ENCODE measurements at regions not wholly inside any gene's neighbourhood (a gene's known extent, or its start where the extent isn't known, plus 50 kb on each side); places are given as distances from the start of the nearest gene placed in this dataset.

- DNase-seq = no peak
These were observed 484.9 kb upstream of the ATP2B1 start for GRCh38 chr12:90193500-90193899.

DNA sequence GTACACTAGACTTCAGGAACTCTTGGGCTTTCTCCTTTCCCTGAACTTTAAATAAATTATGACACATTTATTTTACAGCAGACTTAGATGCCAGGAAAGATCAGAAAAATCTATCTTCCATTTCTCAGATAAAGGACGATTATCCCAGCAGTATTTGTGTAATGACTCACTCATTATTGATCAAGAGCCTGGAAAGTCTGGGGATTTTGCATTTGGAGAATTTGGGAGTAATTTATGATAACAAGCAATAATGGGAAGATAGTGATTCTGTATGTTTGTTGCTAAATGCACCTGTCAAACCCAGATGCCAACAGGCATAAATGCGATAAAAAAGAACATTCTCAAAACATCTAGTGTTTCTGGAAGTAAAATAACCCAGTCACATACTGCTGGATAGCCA is 480.2 kb upstream of the ATP2B1 start:
- no peak for DNase-seq

- DNase-seq = no peak
These were observed 474.6 kb upstream of the ATP2B1 start for GRCh38 chr12:90183201-90183600.

DNA sequence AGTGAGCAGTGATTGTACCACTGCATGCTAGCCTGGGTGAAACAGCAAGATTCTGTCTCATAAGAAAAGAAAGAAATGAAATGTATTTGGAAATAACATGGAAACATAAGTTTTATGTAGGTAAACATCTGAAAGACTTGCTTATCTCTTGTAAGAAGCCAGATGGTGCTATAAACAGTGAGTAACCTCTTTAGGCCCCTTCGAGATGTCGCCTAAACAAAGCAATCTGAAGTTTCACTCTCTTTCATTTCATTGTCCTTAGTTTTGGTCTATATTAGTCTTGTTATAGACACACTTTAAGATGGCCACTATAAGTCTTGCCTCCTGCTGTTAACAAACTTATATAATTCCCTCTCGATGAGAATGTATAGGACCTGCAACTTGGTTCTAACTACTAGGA is 472.6 kb upstream of the ATP2B1 start:
- DNase-seq = no peak

- DNase-seq = no peak
These were observed 466.3 kb upstream of the ATP2B1 start for GRCh38 chr12:90174956-90175355.

GRCh38 chr12:90174198-90174510 is 465.5 kb upstream of the ATP2B1 start:
- DNase-seq = no peak

DNA sequence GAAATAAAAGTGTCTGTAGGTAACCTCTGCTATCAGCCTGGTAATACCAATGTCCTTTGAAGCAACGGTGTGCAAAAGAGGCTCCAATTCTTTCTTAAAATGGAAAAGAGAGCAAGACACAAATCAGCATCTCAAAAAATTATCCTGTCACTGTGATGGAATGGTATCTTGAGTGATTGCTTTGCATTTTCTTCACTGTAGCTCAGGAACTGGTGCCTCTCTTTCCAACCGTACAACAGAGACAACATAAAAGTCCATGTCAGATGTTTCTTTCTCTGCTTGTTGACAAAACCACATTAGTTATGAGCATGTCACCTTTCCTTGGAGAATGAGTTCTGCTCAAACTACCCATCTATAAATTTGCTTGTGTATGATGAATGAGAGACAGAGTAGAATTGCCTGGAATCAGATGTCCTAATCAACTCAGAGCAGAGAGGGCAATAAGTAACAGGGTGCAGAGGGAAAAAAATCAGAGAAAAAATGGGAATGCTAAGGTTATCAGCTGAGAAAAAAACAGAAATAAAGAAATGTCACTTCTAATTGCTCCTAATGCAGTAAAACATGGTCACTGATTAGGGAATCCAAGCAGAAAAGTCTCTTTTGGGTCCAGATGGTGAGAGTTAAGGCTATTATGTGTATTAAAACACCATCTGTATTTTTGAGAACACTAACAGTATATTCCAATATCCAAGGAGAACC is 465.0 kb upstream of the ATP2B1 start:
- DNase-seq = no peak

DNA sequence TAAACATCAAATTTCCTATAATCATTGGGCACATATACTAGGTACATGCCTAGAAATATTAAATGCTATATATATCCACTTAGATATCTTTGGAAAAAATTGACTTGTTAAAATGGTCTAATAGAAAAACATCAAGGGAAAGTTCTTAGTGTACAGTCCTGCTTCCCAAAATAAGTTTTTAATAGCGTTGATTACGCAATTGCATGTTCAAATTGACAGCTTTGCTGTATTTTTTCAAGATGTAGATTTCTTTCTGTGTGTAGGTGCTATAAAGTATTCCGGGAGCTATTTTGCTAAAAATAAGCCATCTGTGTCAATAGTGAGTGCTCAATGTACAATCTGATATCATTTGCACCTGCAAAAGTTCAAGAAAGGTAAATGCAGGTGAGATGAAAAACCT is 463.9 kb upstream of the ATP2B1 start:
- no peak for DNase-seq

DNA sequence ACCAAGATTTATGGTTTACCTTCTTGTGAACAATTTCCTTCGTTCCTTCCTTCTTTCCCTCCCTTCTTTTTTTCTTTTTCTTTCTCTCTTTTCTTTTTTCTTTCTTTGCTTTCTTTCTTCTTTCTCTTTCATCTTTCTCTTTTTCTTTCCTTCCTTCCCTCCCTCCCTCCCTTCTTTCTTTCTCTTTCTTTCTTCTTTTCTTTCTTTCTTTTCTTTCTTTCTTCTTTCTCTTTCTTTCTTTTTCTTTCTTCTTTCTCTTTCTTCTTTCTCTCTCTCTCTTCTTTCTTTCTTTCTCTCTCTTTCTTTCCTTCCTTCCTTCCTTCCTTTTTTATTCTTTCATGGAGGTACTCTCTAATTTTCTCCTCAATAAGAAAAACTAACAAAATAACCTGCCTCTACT is 462.1 kb upstream of the ATP2B1 start:
- DNase-seq = no peak

DNA sequence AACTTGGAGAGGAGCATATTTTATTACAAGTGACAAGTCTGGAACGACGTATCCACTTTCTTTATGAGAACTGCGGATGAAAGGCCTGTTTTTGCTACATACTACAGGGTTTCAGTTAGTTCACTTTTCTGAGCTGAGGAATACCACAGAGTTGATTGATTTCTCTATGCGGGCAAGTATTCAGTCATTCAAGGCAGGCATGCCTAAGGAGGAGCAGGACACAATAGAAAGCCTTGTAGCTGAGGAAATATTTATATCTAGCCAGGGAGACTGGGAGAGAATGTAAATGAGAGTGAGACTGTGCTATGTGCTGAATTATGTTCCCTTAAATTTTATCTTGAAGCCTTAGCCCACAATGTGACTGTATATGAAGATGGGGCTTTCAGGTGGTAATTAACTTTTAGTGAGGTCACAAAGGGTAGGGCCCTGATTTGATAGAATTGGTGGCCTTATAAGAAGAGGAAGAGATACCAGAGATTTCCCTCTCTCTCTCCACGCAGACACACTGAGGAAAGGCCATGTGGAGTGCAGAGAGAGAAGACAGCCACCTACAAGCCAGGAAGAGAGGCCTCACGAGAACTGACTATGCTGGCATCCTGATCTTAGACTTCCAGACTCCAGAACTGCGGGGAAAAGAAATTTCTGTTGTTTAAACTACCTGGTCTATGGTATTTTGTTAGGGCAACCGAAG is 459.0 kb upstream of the ATP2B1 start:
- DNase-seq = no peak

DNA sequence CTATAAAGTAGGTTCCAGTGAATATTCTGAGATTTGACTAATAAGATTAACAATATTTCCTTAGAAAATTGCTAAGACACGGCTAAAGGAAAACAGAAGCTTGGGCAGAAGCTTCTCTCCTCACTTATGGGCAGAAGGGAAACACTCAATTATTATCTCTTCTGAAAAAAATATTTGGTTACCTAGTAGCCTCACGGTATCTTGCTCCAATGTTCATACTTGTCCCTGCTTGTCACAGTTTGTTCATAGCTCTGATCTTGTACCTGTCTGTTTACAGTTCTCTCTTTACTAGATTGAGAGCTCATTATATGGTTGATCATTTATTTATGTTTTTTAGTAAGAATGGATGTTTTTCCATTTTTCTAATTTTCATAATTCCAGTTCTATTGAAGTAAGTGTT is 458.0 kb upstream of the ATP2B1 start:
- no peak for DNase-seq

- no peak for DNase-seq
These were observed 457.4 kb upstream of the ATP2B1 start for GRCh38 chr12:90166012-90166411.

DNA sequence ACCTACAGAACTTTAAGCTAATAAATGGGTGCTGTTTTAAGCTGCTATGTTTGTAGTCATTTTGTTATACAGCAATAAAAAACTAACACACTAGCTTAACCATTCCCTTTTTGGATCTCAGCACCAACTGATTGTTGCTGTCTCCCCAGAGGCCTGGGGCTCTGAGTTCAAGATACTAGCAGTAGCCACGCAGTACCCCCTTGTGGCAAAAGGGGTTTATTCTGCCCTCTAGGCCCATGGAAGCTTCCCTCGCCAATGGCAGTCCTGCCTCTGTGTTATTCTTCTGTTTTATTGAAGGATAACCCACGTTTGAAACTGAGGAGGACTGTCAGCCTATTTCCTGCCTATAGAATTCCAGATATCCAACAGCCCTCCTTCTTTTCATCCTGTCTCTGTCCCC is 455.3 kb upstream of the ATP2B1 start:
- DNase-seq = no peak

DNA sequence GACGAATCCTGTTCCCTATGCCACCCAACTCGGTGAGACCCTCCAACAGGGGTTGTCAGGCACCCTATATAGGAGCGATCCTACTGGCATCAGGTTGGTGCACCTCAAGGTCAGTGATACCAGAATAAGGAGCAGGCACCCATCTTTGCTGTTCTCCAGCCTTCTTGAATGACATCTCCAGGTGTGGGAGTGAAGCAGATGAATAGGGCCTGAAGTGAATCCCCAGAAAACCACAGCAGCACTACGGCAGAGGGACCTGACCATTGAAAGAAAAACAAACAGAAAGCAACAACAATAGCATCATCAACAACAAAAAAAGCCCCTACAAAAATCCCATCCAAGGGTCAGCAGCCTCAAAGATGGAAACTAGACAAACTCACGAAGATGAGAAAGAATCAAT is 445.2 kb upstream of the ATP2B1 start:
- DNase-seq = no peak

- no peak for DNase-seq
These were observed 444.4 kb upstream of the ATP2B1 start for GRCh38 chr12:90152897-90153624.

- DNase-seq = no peak
These were observed 442.9 kb upstream of the ATP2B1 start for GRCh38 chr12:90151491-90152015.

- no peak for DNase-seq
These were observed 440.8 kb upstream of the ATP2B1 start for GRCh38 chr12:90149453-90149852.

DNA sequence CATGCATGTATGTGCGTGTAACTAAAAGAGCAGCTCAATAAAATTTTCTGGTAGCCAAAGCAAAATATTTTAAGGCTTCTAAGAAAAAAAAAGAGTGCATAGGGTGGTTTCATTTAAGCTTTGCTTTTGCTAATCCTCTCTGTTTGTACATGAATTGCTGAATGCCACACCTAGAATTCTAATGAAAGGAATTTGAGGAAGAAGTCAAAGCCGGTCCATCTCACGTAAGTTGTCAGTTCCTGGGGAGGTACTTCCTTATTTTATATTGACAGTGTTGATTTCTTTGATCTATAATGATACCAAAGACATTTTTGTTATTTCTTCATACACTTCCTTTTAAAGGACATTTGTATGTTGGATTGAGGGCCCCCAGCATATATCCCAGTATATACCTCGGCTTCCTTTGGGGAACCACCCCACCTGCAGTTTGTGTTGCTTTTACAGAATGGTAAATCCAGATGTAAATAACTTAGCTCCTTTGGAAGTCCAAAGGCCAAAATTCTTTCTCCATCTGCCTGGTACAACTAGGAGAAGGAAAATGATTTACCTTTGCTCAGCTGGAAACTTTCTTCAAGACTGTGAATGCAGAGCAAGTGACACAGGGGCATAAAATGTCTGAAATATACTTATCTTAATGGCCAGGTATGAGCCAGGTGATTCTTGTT is 420.9 kb upstream of the ATP2B1 start:
- no peak for DNase-seq

DNA sequence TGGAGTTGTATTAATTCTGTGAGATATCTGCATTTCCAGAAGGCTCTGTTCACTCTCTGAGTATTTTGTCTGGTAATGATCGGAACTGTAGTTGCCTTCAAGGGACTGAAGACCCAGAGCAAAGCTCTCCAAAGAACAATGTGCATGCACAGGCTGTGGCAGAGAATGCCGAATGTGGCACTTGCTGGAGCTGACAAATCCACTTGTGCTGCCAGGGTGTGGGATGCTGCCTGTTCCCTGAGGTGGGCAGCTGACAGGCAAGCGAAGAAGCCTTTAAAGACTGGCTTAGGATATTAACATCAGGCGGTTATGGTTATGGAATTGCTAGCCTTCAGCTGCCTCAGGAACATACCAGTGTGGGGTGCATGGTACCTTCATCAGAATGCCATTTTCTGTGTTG is 419.9 kb upstream of the ATP2B1 start:
- no peak for DNase-seq

GRCh38 chr12:90126125-90126524 is 417.5 kb upstream of the ATP2B1 start:
- no peak for DNase-seq

GRCh38 chr12:90124914-90125313 is 416.3 kb upstream of the ATP2B1 start:
- DNase-seq = no peak

GRCh38 chr12:90124289-90124688 is 415.7 kb upstream of the ATP2B1 start:
- no peak for DNase-seq

DNA sequence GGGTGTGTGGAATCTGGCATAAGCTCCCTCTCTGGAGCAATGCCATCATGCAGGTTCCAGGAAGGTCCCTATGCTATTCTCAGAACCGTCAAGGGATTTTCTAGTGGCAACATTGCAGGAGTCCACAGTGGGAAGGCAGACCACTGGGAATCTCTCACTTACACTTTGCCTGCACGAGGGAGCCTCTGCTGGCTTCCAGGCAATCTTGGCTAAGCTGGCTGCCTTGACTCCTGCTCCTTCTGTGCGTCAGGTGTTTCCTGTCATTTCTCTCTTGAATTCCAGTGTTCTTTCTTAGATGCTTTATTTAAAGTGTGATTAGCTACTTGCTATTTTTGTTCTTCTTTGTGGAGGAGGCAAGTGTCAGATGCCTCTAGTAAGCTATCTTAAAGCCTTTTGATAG is 414.0 kb upstream of the ATP2B1 start:
- DNase-seq = no peak

GRCh38 chr12:90120627-90121026 is 412.0 kb upstream of the ATP2B1 start:
- DNase-seq = no peak

All from NCI-H2029 (cell line).